Vagina (tissue), 2 donors: ENCODE measurements at regions not wholly inside any gene's neighbourhood (a gene's known extent, or its start where the extent isn't known, plus 50 kb on each side); places are given as distances from the start of the nearest gene placed in this dataset.

Experiments used
- CTCF ChIP-seq, 3 experiments: fragments of 450-650 bp in 2 of 3; fragments of 200-600 bp in 1 of 3; sonication (generic) in 1 of 3; IDR thresholded peaks; one replicate each; pipeline ENCODE4 v1.5.1; 2017 to 2019; ENCODE audit warnings: antibody characterized with exemption in 3 of 3, mild to moderate bottlenecking in 2 of 3, moderate library complexity in 2 of 3
- POLR2A ChIP-seq, 2 donors: fragments of 450-650 bp; IDR thresholded peaks; one replicate each; pipeline ENCODE4 v1.6.1; 2017; ENCODE audit warnings: antibody characterized with exemption in 2 of 2, mild to moderate bottlenecking in 2 of 2, moderate library complexity in 2 of 2

DNA sequence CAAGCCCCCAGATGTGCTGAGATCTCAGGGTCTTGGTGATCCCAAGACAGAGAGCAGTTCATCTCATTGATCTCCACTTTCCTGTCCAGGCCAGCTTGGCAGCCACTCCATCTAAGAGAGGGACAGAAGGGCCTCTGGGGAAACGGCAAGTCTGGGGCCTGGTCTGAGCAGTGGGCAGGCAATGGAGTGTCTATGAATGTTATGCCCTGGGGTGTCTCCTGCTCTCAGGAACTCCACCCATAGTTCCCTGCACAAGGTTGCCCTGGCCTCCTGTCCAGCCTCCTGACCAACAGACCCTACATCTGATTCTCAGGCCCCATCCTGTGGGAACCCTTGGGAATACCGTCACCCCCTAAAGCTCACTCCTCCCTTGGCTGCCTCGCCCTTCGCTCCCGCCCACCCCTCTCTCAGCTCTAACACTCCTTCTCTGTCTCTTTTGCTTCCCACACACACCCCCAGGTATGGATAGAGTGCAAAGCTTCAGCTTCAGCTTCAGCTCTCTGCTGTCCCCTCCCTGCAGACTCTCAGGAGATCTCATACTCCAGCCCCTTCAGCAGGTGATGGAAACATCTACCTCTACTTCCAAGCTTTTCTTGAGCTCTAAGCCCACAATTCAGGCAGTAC is 83.0 kb downstream of the HIF1AN start:
- TF ChIP-seq CTCF (IDR thresholded peaks at IDR 0.05) = no peak
- no peak for TF ChIP-seq POLR2A (IDR thresholded peaks at IDR 0.05)
